GM19351 (cell line): ENCODE measurements at regions not wholly inside any gene's neighbourhood (a gene's known extent, or its start where the extent isn't known, plus 50 kb on each side); places are given as distances from the start of the nearest gene placed in this dataset.

Experiments
- ATAC-seq: cut with Tn5 transposase; IDR thresholded peaks from one replicate; pipeline ENCODE4 v1.9.1; 2021; ENCODE audit warnings: mild to moderate bottlenecking, moderate library complexity; ENCODE audit not compliant: unreplicated experiment

- ATAC-seq, result no peak
Measured at GRCh38 chr1:94708299-94708685, 111.9 kb upstream of the SLC44A3 start.

- ATAC-seq, result no peak
Measured at GRCh38 chr1:94707321-94708298, 112.5 kb upstream of the SLC44A3 start.

GRCh38 chr1:94702442-94702815 lies 117.7 kb upstream of the SLC44A3 start:
- ATAC-seq, result no peak

GRCh38 chr1:94701796-94702441 lies 118.2 kb upstream of the SLC44A3 start:
- ATAC-seq, result no peak

- ATAC-seq, result no peak
Measured at GRCh38 chr1:94698759-94699502, 121.2 kb upstream of the SLC44A3 start.

- ATAC-seq, result no peak
Measured at GRCh38 chr1:94698356-94698755, 121.8 kb upstream of the SLC44A3 start.

- no peak for ATAC-seq
Measured at GRCh38 chr1:94697839-94698238, 122.3 kb upstream of the SLC44A3 start.

- no peak for ATAC-seq
Measured at GRCh38 chr1:94694226-94694915, 125.8 kb upstream of the SLC44A3 start.

GRCh38 chr1:94693435-94693834 lies 126.7 kb upstream of the SLC44A3 start:
- no peak for ATAC-seq

- no peak for ATAC-seq
Measured at GRCh38 chr1:94693029-94693428, 127.1 kb upstream of the SLC44A3 start.

GRCh38 chr1:94688646-94689045 lies 131.5 kb upstream of the SLC44A3 start:
- no peak for ATAC-seq

GRCh38 chr1:94686882-94687281 lies 133.3 kb upstream of the SLC44A3 start:
- no peak for ATAC-seq

- ATAC-seq, result no peak
Measured at GRCh38 chr1:94684690-94685250, 135.4 kb upstream of the SLC44A3 start.

- ATAC-seq, result no peak
Measured at GRCh38 chr1:94683886-94684285, 136.3 kb upstream of the SLC44A3 start.

- no peak for ATAC-seq
Measured at GRCh38 chr1:94680039-94680377, 138.4 kb upstream of the F3 start.

- no peak for ATAC-seq
Measured at GRCh38 chr1:94679332-94680038, 137.9 kb upstream of the F3 start.

GRCh38 chr1:94678202-94678848 lies 136.8 kb upstream of the F3 start:
- ATAC-seq, result no peak

- ATAC-seq, result no peak
Measured at GRCh38 chr1:94677714-94678113, 136.2 kb upstream of the F3 start.

- ATAC-seq, result no peak
Measured at GRCh38 chr1:94677087-94677486, 135.5 kb upstream of the F3 start.

- no peak for ATAC-seq
Measured at GRCh38 chr1:94676686-94677085, 135.1 kb upstream of the F3 start.
